ENCODE measurements at regions not wholly inside any gene's neighbourhood (a gene's known extent, or its start where the extent isn't known, plus 50 kb on each side); places are given as distances from the start of the nearest gene placed in this dataset.

DNA sequence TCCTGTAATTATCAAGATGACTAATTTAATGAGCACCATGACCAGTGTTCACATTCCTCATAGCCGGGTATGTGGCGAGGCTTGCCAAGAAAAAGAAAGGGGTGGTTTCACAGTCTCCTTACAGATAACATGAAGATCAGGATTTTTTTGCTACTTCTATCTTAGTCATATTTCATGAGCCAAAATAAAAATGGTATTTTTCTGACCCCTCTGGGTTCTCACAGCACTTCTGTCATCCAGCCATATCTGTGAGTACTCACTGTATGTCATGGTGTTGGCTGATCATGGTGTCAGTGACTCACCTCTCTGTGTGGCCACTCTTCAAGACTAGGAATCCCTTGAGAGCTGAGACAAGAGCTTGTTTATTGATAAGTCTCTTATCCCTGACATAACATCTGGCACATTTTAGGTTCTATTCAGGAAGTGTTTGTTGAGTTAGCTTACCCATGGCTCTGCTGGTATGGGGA is 130.5 kb upstream of the LMCD1 start:
- TF ChIP-seq POLR2AphosphoS5 (IDR thresholded peaks at IDR 0.05; ENCODE audit: low read depth) (no peak), GABPA (IDR thresholded peaks at IDR 0.05; ENCODE audit: low read depth) (no peak), SPI1 (IDR thresholded peaks at IDR 0.05; ENCODE audit: borderline replicate concordance, low read depth) (no peak)
- TF ChIP-seq, protein P1, sequence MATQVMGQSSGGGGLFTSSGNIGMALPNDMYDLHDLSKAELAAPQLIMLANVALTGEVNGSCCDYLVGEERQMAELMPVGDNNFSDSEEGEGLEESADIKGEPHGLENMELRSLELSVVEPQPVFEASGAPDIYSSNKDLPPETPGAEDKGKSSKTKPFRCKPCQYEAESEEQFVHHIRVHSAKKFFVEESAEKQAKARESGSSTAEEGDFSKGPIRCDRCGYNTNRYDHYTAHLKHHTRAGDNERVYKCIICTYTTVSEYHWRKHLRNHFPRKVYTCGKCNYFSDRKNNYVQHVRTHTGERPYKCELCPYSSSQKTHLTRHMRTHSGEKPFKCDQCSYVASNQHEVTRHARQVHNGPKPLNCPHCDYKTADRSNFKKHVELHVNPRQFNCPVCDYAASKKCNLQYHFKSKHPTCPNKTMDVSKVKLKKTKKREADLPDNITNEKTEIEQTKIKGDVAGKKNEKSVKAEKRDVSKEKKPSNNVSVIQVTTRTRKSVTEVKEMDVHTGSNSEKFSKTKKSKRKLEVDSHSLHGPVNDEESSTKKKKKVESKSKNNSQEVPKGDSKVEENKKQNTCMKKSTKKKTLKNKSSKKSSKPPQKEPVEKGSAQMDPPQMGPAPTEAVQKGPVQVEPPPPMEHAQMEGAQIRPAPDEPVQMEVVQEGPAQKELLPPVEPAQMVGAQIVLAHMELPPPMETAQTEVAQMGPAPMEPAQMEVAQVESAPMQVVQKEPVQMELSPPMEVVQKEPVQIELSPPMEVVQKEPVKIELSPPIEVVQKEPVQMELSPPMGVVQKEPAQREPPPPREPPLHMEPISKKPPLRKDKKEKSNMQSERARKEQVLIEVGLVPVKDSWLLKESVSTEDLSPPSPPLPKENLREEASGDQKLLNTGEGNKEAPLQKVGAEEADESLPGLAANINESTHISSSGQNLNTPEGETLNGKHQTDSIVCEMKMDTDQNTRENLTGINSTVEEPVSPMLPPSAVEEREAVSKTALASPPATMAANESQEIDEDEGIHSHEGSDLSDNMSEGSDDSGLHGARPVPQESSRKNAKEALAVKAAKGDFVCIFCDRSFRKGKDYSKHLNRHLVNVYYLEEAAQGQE (IDR thresholded peaks at IDR 0.05; ENCODE audit: insufficient replicate concordance, low read depth) = no peak
- TF ChIP-seq, protein P2, sequence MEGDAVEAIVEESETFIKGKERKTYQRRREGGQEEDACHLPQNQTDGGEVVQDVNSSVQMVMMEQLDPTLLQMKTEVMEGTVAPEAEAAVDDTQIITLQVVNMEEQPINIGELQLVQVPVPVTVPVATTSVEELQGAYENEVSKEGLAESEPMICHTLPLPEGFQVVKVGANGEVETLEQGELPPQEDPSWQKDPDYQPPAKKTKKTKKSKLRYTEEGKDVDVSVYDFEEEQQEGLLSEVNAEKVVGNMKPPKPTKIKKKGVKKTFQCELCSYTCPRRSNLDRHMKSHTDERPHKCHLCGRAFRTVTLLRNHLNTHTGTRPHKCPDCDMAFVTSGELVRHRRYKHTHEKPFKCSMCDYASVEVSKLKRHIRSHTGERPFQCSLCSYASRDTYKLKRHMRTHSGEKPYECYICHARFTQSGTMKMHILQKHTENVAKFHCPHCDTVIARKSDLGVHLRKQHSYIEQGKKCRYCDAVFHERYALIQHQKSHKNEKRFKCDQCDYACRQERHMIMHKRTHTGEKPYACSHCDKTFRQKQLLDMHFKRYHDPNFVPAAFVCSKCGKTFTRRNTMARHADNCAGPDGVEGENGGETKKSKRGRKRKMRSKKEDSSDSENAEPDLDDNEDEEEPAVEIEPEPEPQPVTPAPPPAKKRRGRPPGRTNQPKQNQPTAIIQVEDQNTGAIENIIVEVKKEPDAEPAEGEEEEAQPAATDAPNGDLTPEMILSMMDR (IDR thresholded peaks at IDR 0.05; ENCODE audit: insufficient read depth, low read length) = no peak
- Histone ChIP-seq H3K4me3 (replicated peaks; ENCODE audit: insufficient read depth, low read length) (no peak overlapping the region), H3K27ac (replicated peaks) (no peak overlapping the region), H3K27me3 (ENCODE audit: insufficient read depth, poor library complexity, severe bottlenecking) (no peaks in the 10 kb centered on the region)
- DNase-seq (ENCODE audit: low read depth in 1 of 2, low spot score in 1 of 2) = no peak

DNA sequence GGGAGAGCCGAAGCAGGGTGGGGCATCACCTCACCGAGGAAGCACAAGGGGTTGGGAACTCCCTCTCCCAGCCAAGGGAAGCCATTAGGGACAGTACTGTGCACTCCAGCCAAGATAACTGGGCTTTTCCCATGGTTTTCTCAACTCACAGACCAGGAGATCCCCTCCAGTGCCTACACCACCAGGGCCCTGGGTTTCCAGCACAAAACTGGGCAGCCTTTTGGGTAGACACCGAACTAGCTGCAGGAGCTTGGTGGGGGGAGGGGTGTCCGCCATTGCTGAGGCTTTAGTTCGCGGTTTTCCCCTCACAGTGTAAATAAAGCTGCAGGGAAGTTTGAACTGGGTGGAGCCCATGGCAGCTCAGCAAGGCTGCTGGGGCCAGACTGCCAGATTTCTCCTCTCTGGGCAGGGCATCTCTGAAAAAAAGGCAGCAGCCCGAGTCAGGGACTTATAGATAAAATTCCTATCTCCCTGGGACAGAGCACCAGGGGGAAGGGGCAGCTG is 129.6 kb upstream of the LMCD1 start:
- DNase-seq (ENCODE audit: low read depth in 1 of 2, low spot score in 1 of 2) = no peak
- no peaks in the 10 kb centered on the region for H3K27me3 ChIP-seq (ENCODE audit: insufficient read depth, poor library complexity, severe bottlenecking)
- H3K27ac ChIP-seq (replicated peaks) = no peak overlapping the region
- H3K4me3 ChIP-seq (replicated peaks; ENCODE audit: insufficient read depth, low read length) = no peak overlapping the region
- TF ChIP-seq POLR2AphosphoS5 (IDR thresholded peaks at IDR 0.05; ENCODE audit: low read depth) = no peak
- TF ChIP-seq, protein P2 (IDR thresholded peaks at IDR 0.05; ENCODE audit: insufficient read depth, low read length) = no peak

DNA sequence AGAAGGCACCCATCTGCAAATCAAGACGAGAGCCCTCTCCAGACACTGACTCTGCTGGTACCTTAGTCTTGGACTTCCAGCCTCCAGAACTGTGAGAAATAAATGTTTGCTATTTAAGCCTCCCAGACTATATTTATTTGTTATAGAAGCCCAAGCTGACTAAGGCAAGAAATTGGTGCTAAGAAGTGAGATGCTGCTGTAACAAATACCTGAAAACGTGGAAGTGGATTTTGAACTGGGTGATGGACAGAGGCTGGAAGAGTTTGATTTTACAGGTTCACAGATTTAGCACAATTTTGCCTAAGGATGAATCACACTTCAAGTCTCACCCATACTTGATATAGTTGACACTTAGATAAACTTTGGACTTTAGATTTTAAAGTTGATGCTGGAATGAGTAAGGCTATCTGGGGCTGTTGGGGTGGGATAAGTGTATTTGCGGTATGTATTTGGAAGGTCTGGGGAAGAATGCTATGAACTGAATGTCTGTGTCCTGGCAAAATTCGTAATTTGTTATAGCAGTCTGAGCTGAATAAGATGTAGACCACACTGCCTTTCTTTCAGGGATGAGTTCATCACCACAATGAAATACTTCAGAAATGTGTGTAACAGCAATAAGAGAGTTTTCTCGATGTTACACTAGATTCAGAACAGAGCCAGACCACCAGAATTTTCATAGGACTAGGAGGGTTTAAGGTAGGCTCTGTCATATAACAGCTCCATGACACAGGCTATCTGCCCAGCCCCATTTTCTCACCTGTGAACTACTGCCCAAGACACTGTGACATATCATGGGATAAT is 120.5 kb upstream of the LMCD1 start:
- Histone ChIP-seq H3K27me3 (ENCODE audit: insufficient read depth, poor library complexity, severe bottlenecking) (no peaks in the 10 kb centered on the region), H3K27ac (replicated peaks) (no peak overlapping the region), H3K4me3 (replicated peaks; ENCODE audit: insufficient read depth, low read length) (no peak overlapping the region)
- DNase-seq (ENCODE audit: low read depth in 1 of 2, low spot score in 1 of 2) = no peak
- TF ChIP-seq POLR2AphosphoS5 (IDR thresholded peaks at IDR 0.05; ENCODE audit: low read depth) (no peak), GABPA (IDR thresholded peaks at IDR 0.05; ENCODE audit: low read depth) (no peak), SPI1 (IDR thresholded peaks at IDR 0.05; ENCODE audit: borderline replicate concordance, low read depth) (no peak)
- TF ChIP-seq, protein P2 (IDR thresholded peaks at IDR 0.05; ENCODE audit: insufficient read depth, low read length) = no peak
- TF ChIP-seq, protein P1 (IDR thresholded peaks at IDR 0.05; ENCODE audit: insufficient replicate concordance, low read depth) = no peak

All from HL-60 (cell line).